ENCODE measurements at regions not wholly inside any gene's neighbourhood (a gene's known extent, or its start where the extent isn't known, plus 50 kb on each side); places are given as distances from the start of the nearest gene placed in this dataset.

GRCh38 chr3:124530916-124531315 lies 199.3 kb upstream of the UMPS start:
- Histone ChIP-seq H3K36me3 (ENCODE audit: control insufficient read depth, insufficient read depth, low read length) (no peaks in the 10 kb centered on the region), H3K27me3 (ENCODE audit: control insufficient read depth, insufficient read depth, low read length) (peaks cover 28% of the 10 kb centered on the region), H3K4me1 (ENCODE audit: control insufficient read depth, insufficient read depth, low read length) (no peaks in the 10 kb centered on the region), H3K4me3 (ENCODE audit: low read depth in 2 of 2, low read length in 2 of 2) (no peak overlapping the region), H3K9me3 (ENCODE audit: control insufficient read depth, insufficient read depth, low read depth, low read length) (no peaks in the 10 kb centered on the region), H3K27ac (ENCODE audit: low read length) (no peak overlapping the region)
- TF ChIP-seq TCF7L2 (IDR thresholded peaks at IDR 0.05; ENCODE audit: low read depth, low read length) (no peak), POLR2AphosphoS5 (IDR thresholded peaks at IDR 0.05; ENCODE audit: low read depth, low read length) (no peak)
- no TSS peak for BruUV-seq (replicated peaks)
- intact Hi-C loops (cut with micrococcal nuclease; ENCODE audit: unreplicated experiment) (no loop called here), in situ Hi-C loops (cut with HindIII; ENCODE audit: low pct_unique_long_range_greater_than_20kb, low sequenced_read_pairs) (no loop called here)
- ATAC-seq (no peak), DNase-seq (ENCODE audit: low read depth, low spot score) (no peak)
- CTCF ChIA-PET: no interaction called here
- POLR2A ChIA-PET: no interaction called here

DNA sequence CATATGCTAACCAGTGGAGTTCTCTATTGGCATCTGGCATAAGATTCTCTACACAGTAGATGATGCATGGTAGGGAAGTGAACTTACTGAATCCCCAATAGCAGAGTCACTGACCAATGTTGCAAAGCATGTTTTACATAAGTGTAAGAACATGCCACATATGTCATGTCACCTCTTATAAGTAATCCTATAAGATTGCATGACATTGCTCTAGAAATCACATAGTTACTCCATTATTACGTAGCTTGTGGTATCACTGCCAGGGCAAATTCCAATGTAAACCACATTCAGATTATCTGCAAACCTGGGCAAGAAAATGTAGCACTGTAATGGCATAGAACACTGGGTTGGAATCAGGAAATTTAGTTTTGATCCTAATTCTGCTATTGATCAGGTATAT lies 198.2 kb upstream of the UMPS start:
- Histone ChIP-seq H3K27ac (ENCODE audit: low read length) (no peak overlapping the region), H3K4me3 (ENCODE audit: low read depth in 2 of 2, low read length in 2 of 2) (no peak overlapping the region), H3K27me3 (ENCODE audit: control insufficient read depth, insufficient read depth, low read length) (peaks cover 33% of the 10 kb centered on the region), H3K36me3 (ENCODE audit: control insufficient read depth, insufficient read depth, low read length) (no peaks in the 10 kb centered on the region), H3K4me1 (ENCODE audit: control insufficient read depth, insufficient read depth, low read length) (no peaks in the 10 kb centered on the region), H3K9me3 (ENCODE audit: control insufficient read depth, insufficient read depth, low read depth, low read length) (no peaks in the 10 kb centered on the region)
- intact Hi-C loops (cut with micrococcal nuclease; ENCODE audit: unreplicated experiment) (no loop called here), in situ Hi-C loops (cut with HindIII; ENCODE audit: low pct_unique_long_range_greater_than_20kb, low sequenced_read_pairs) (no loop called here)
- ChIA-PET CTCF (no interaction called here), POLR2A (no interaction called here)
- no TSS peak for BruUV-seq (replicated peaks)
- no peak for ATAC-seq
- TF ChIP-seq POLR2AphosphoS5 (IDR thresholded peaks at IDR 0.05; ENCODE audit: low read depth, low read length): no peak
- no peak for TF ChIP-seq SIN3A (IDR thresholded peaks at IDR 0.05; ENCODE audit: borderline replicate concordance, insufficient read depth, low read depth, low read length)
- TF ChIP-seq, protein P1, sequence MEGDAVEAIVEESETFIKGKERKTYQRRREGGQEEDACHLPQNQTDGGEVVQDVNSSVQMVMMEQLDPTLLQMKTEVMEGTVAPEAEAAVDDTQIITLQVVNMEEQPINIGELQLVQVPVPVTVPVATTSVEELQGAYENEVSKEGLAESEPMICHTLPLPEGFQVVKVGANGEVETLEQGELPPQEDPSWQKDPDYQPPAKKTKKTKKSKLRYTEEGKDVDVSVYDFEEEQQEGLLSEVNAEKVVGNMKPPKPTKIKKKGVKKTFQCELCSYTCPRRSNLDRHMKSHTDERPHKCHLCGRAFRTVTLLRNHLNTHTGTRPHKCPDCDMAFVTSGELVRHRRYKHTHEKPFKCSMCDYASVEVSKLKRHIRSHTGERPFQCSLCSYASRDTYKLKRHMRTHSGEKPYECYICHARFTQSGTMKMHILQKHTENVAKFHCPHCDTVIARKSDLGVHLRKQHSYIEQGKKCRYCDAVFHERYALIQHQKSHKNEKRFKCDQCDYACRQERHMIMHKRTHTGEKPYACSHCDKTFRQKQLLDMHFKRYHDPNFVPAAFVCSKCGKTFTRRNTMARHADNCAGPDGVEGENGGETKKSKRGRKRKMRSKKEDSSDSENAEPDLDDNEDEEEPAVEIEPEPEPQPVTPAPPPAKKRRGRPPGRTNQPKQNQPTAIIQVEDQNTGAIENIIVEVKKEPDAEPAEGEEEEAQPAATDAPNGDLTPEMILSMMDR (IDR thresholded peaks at IDR 0.05): no peak
- no peak for DNase-seq (ENCODE audit: low read depth, low spot score)

GRCh38 chr3:124535306-124535705 lies 194.9 kb upstream of the UMPS start:
- no peak for TF ChIP-seq REST (IDR thresholded peaks at IDR 0.05; ENCODE audit: insufficient read depth in 1 of 2, low read depth in 2 of 2, low read length in 1 of 2)
- no peak for TF ChIP-seq POLR2AphosphoS5 (IDR thresholded peaks at IDR 0.05; ENCODE audit: low read depth, low read length)
- TF ChIP-seq, protein P1 (IDR thresholded peaks at IDR 0.05): no peak
- TF ChIP-seq TCF7L2 (IDR thresholded peaks at IDR 0.05; ENCODE audit: low read depth, low read length): no peak
- TF ChIP-seq SIN3A (IDR thresholded peaks at IDR 0.05; ENCODE audit: borderline replicate concordance, insufficient read depth, low read depth, low read length): no peak
- no peak for ATAC-seq
- DNase-seq (ENCODE audit: low read depth, low spot score): no peak
- intact Hi-C loops (cut with micrococcal nuclease; ENCODE audit: unreplicated experiment): no loop called here
- ChIA-PET CTCF (no interaction called here), POLR2A (no interaction called here)
- in situ Hi-C loops (cut with HindIII; ENCODE audit: low pct_unique_long_range_greater_than_20kb, low sequenced_read_pairs): no loop called here
- Histone ChIP-seq H3K4me1 (ENCODE audit: control insufficient read depth, insufficient read depth, low read length) (no peaks in the 10 kb centered on the region), H3K9me3 (ENCODE audit: control insufficient read depth, insufficient read depth, low read depth, low read length) (no peaks in the 10 kb centered on the region), H3K27me3 (ENCODE audit: control insufficient read depth, insufficient read depth, low read length) (peaks cover 41% of the 10 kb centered on the region), H3K27ac (ENCODE audit: low read length) (no peak overlapping the region), H3K36me3 (ENCODE audit: control insufficient read depth, insufficient read depth, low read length) (no peaks in the 10 kb centered on the region), H3K4me3 (ENCODE audit: low read depth in 2 of 2, low read length in 2 of 2) (no peak overlapping the region)
- BruUV-seq (replicated peaks): no TSS peak
